Type B pancreatic cell (in vitro differentiated cells): ENCODE measurements at regions not wholly inside any gene's neighbourhood (a gene's known extent, or its start where the extent isn't known, plus 50 kb on each side); places are given as distances from the start of the nearest gene placed in this dataset.

Source experiments
- DNase-seq: peaks from one replicate; pipeline ENCODE4 v3.0.0; 2021; ENCODE audit warnings: mixed read lengths; ENCODE audit not compliant: unreplicated experiment; ENCODE audit errors: extremely low spot score
- H3K27ac Mint-ChIP-seq: 2 replicates; pipeline ENCODE4 v1.8.0; 2021; ENCODE audit warnings: mild to moderate bottlenecking, mixed read lengths
- H3K27me3 Mint-ChIP-seq: 2 replicates; pipeline ENCODE4 v1.8.0; 2021; ENCODE audit warnings: mixed read lengths
- H3K36me3 Mint-ChIP-seq: 2 replicates; pipeline ENCODE4 v1.8.0; 2021; ENCODE audit warnings: mixed read lengths
- H3K4me1 Mint-ChIP-seq: one replicate; pipeline ENCODE4 v1.8.0; 2021; ENCODE audit warnings: mixed read lengths; ENCODE audit not compliant: unreplicated experiment
- H3K4me3 Mint-ChIP-seq: 2 replicates; pipeline ENCODE4 v1.8.0; 2021; ENCODE audit warnings: mild to moderate bottlenecking, mixed read lengths
- H3K9me3 Mint-ChIP-seq: 2 replicates; pipeline ENCODE4 v1.8.0; 2021; ENCODE audit warnings: mixed read lengths
- CTCF ChIP-seq: fragments of 200-600 bp; sonication (generic); conservative IDR thresholded peaks from 2 replicates; pipeline ENCODE4 v1.5.0; 2021; ENCODE audit warnings: antibody characterized with exemption, mild to moderate bottlenecking

GRCh38 chr9:99363509-99363908 is 141.4 kb downstream of the SEC61B start:
- no peak for DNase-seq
- Mint-ChIP-seq H3K27me3 (peaks cover 37% of the 10 kb centered on the region), H3K27ac (no peak overlapping the region), H3K9me3 (no peaks in the 10 kb centered on the region), H3K4me3 (no peak overlapping the region), H3K36me3 (no peaks in the 10 kb centered on the region), H3K4me1 (peaks cover 10% of the 10 kb centered on the region)
- no peak for TF ChIP-seq CTCF

DNA sequence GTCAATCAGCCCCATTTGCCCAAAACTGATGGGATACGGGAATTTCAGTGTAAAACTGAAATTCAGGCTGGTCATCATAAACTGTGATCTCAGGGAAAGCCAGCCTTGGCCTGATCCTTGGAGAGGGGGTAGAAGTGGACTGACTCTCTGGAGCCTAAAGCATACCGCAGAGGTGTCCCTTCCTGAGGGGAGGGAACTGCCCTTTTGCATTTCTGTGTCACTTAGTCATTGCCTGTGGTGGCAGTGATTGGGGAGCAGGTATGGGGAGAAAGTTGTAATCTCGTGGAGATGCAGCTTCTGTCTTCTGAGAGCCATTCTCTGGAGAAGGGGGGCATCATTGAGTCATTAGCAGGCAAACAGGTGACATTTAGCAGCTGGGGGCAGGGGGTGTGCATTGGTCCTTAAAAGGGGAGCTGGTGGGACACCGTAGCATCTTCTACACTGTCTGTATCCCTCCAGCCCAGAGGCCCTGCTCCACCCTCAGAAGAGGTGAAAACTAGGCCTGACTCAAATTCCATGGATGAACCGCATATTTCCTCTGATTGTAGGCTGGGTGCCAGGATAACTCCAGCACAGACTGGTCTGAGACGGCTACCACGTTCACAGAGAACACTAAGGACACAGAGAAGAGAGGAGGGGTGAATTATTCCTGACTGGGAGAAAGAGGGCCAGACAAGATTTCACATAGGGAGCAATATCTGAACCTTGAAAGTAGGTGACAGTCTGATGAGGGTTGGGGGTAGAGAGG is 143.3 kb downstream of the SEC61B start:
- H3K36me3 Mint-ChIP-seq: no peaks in the 10 kb centered on the region
- TF ChIP-seq CTCF: no peak
- no peaks in the 10 kb centered on the region for H3K9me3 Mint-ChIP-seq
- peaks cover 22% of the 10 kb centered on the region for H3K27me3 Mint-ChIP-seq
- H3K27ac Mint-ChIP-seq: no peak overlapping the region
- H3K4me1 Mint-ChIP-seq: peaks cover 19% of the 10 kb centered on the region
- no peak for DNase-seq
- H3K4me3 Mint-ChIP-seq: no peak overlapping the region

- Mint-ChIP-seq H3K27me3 (peaks cover 18% of the 10 kb centered on the region), H3K4me1 (peaks cover 19% of the 10 kb centered on the region), H3K36me3 (no peaks in the 10 kb centered on the region), H3K9me3 (no peaks in the 10 kb centered on the region), H3K27ac (no peak overlapping the region), H3K4me3 (no peak overlapping the region)
- no peak for DNase-seq
- no peak for TF ChIP-seq CTCF
These were observed 144.1 kb downstream of the SEC61B start for GRCh38 chr9:99366183-99366582.

DNA sequence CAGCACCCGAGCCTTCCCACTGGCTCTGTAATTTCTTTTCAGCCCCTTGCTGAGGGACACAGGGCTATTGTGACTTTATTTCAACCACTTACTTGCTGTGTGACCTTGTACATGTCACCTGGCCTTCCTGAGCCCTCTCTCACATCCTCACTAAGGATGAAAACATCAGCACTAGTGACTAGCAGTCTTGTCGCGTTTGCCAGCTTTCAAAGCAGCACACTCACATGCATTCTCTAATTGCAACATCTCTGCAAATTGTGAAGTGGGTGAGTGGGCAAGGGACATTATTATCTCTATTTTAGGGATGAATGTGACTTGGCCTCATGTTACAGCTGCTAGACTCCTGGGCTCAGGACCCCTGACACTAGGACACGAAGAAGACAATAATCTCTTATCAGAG is 144.5 kb downstream of the SEC61B start:
- H3K4me1 Mint-ChIP-seq: peaks cover 19% of the 10 kb centered on the region
- no peaks in the 10 kb centered on the region for H3K9me3 Mint-ChIP-seq
- no peak overlapping the region for H3K4me3 Mint-ChIP-seq
- no peak for DNase-seq
- H3K27ac Mint-ChIP-seq: no peak overlapping the region
- no peaks in the 10 kb centered on the region for H3K36me3 Mint-ChIP-seq
- peaks cover 16% of the 10 kb centered on the region for H3K27me3 Mint-ChIP-seq
- TF ChIP-seq CTCF: no peak

DNA sequence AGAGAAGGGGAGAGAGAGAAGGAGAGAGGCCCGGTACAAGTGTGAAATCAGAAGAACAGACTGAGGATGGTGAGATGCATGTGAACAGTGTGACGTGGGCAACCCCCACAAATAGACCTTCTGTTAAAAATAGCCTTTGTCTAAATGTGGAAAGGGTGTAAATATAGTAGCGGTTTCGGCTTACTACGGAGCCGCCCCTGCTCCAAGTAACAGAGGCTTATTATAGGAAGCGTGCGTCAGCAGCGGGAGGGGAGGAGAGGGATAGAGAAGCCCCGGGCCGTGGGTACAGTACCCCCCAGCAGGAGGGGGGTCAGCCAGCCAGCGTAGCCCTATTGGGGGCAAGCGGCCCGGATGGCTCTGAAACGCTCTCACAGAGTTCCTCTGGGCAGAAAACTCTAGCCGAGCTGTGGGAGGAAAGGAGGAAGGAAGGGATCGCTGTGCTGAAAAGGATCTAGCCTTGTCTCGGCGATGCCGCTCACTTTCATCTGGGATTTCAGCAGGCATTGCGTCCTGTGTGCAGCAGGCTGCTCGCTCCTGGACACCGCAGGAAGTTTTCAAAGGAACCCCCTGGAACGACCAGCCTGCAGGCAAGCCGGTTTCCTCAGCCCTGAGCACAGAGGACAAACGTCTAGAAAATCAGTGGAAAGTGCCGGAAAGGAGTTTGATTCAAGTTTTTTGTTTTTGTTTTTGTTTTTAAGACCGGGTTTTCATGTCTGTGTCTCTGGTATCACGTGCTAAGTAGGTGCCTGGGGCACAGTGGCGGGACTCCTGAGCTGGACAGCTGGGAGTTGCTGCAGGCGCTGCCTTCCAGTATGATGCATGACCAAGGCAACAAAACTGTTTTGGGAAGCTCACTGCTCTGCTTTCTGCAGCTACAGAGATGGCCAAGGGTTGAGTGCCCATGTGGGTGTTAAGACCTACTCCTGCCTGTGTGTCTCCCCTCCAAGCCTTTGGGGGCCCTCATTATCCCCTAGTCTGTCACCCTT is 146.6 kb downstream of the SEC61B start:
- Mint-ChIP-seq H3K4me1 (peaks cover 19% of the 10 kb centered on the region), H3K36me3 (no peaks in the 10 kb centered on the region), H3K4me3 (peak overlapping the region; percentile 77), H3K27me3 (peaks cover 7% of the 10 kb centered on the region), H3K27ac (no peak overlapping the region), H3K9me3 (no peaks in the 10 kb centered on the region)
- no peak for DNase-seq
- TF ChIP-seq CTCF: no peak
